Cardiac septum (tissue), 1 donor: ENCODE measurements at regions not wholly inside any gene's neighbourhood (a gene's known extent, or its start where the extent isn't known, plus 50 kb on each side); places are given as distances from the start of the nearest gene placed in this dataset.

Experiments used
- DNase-seq: peaks from one replicate; pipeline ENCODE4 v3.0.0-alpha.2; 2020; ENCODE audit warnings: low spot score
- intact Hi-C: fragments of 100-400 bp; cut with DNase I; formaldehyde crosslinking; loops from one replicate; pipeline ENCODE4 v1.14.0; 2022
- donor health status: DM: no; HTN: no; CAD: no.

DNA sequence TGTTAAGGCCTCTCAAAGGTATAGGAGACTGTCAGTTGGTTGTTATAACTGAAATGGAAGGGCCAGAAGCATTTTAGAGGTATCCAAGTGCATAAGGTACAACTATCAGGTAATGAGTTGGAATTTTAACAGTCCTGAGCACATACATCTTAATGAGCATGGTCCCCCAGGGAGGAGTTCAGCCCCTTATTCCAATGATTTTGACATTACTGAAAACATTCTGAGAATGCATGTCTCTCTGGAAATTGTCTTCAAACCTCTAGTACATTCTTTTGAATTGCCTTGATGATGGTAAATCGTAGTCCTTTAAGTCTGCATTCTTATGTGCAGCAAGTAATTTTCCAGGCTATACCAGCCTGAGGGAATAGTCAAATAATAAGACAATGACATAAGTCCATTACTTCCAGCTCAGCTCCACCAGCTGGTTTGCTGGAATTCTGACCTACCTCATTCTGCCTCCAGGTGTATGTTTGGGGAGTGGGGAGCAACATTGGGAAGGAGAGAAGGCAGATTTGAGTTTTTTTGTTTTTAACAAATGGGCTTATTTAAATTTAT, 239.2 kb downstream of the MSRB3 start:
- intact Hi-C loops: no loop called here
- no peak for DNase-seq

DNA sequence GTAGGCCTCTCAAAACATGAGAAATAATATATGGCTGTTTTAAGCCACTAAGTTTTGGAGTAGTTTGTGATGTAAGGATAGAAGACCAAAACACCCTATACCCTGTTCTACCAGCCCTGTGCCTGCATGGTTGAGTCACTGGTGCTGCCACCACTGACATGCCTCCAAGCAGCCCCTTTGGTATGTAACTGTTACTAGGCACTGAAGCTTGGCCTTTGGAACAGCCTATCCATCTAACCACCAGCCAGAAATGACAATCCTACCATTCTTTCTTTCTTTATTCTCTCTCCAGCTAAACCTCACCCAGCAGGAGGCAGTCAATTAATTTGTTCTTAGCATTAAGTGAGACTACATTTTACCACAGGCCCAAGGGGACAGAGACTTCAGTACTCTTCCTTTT, 240.3 kb downstream of the MSRB3 start:
- intact Hi-C loops: no loop called here
- DNase-seq: no peak

DNA sequence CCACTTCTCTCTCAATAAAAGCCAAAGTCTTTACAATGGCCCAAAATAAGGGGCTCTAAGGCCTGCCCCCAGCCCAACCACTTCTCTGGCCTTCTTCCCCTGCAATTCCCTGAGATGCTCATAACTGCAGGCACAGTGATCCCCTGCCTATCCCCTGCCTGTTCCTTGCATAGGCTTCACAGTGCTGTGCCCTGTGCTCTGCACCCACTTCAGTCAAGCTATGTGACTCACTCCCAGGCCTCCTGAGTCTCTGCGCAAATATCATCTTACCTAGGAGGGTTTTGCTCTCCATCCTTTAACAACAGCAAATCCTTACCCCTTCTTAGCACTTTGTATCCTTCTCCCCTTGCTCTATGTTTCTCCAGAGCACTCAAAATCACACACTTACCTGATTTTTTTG, 242.2 kb downstream of the MSRB3 start:
- intact Hi-C loops: no loop called here
- no peak for DNase-seq

DNA sequence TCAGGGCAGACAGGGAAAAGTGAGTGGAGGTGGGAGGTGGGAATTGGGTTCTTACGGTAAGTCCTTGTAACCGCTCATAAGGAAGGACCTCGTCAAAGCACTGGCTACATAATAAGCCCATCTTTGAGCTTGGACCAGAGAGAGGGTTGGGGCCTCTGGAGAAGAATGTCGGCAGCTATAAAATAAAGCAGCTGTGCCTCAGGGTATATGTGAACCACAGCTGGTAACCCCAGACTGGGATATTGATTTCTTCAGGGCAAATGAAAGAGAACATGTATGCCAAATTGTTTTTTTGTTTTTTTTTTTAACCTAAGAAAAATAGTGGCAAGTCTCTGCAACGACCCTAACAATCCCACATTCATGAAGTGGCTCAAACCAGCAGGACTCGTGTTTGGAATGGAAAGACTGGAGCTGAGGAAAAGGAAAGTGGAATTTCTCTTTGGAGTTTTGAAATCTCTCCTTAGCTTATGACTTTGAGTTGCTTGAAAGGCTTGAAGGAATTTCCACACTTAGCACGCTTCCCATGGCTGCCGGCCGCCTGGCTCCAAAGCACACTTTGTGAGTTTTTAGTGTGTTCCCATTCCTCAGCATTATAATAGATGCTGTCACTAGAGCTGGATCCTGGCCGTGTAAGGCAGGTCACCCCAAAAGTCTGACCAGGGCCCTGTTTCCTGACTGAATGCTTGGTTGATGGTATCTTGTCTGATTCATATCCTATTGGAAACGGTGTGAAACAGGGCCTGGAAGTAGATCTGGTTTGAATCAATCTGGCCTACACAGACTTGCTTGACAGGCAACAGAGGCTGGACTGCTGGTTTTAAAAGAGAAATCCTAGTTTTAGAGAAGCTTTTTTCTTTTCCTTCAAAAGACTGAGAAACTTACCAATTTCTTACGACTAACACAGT, 244.7 kb downstream of the MSRB3 start:
- DNase-seq: no peak
- intact Hi-C loops: no loop called here

DNA sequence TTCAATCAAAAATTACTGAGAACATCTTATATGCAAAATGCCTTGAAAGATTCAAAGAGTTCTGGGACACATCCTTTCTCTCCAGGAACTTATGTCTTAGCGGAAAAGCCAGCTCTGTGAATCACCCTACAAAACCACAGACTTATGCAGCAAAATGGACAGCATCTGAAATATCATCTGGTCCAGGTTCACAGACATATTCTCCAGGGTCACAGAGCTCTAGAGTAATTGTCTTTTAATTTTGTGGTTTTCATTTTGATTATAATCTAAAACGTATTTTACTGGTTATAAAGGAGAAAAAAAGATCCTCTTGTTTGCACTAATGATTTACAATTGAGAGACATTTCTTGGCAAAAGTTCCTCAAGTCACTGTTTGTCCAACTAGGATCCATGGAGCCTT, 246.2 kb downstream of the MSRB3 start:
- intact Hi-C loops: no loop called here
- DNase-seq: no peak

DNA sequence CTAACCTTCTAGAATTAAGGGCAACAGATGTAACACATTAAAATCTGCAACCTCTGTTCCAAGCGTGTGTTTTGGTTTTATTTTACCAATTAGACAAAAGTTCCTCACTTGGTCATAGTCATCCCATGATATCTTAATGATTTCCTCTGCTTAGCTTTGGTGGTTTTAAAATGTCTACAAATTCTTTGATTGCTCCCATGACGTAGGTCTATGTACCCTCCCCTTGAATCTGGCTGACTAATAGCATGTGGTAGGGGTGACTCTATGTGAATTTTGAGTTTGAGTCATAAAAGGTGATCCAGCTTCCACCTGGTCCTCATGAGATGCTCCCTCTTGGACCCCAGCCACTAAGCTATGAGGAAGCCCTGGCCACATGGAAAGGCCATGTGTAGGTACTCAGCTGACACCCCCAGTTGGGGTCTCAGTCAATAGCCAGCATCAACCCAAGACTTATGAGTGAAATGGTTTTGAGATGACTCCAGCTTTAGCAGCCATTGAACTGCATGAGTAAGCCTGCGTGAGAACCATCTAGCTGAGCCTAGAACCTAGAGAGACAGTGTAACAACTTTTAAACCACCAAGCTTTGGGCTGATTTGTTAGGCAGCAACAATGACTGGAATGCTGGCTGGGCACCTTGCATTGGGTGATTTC, 247.1 kb downstream of the MSRB3 start:
- intact Hi-C loops: no loop called here
- DNase-seq: no peak

DNA sequence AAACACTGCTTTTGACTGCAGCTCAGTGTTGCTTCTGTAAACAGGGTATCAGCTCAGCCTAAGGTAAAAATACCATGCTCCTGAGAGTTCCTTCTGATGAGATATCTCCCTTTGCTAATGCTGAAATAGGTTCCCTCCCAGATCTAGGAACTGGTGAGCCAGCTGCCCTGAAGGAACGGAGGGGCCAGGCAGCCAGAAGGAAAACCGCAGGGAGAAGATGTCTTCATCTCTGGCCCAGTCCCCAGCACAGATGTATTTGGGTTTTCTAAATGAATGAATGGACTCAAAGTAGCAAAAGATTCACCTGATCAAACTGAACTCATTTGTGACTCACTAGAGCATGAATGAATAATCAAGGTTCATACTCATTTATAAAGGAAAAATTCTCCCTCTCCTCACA, 247.8 kb downstream of the MSRB3 start:
- intact Hi-C loops: no loop called here
- DNase-seq: no peak

DNA sequence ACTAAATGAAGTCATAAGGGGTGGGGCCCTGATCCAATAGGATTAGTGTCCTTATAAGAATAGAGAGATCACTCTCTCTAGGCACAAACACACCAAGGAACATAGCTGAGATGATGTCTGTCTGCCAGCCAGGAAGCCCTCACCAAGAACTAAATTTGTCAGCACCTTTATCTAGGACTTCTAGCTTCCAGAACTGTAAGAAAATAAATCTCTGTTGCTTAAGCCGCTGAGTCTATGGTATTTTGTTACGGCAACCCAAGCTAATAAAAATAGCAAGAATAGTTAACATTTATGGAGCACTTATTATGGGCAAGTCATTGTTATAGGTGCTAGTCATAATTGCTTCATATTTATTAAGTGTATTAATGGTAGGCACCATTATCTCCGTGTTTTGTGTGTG, 249.6 kb downstream of the MSRB3 start:
- DNase-seq: no peak
- intact Hi-C loops: no loop called here

DNA sequence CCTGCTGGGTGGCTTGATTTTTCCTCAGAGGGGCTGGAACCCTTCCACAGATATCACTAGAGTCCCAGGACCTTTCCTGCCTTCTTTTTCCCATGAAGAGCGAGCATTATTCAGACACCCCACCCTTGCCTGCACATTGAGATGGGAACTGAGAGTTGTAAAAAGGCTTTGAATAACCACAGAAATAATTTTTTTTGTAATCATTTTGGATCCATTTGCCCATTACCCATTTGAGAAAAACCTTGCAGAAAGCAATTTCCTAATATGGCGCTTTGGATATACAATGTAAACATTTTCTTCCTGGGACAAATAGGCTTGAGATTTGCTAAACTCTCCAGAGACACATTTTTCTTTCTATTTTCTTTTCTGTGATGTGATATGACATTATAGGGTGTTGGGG, 250.6 kb downstream of the MSRB3 start:
- intact Hi-C loops: no loop called here
- DNase-seq: no peak

DNA sequence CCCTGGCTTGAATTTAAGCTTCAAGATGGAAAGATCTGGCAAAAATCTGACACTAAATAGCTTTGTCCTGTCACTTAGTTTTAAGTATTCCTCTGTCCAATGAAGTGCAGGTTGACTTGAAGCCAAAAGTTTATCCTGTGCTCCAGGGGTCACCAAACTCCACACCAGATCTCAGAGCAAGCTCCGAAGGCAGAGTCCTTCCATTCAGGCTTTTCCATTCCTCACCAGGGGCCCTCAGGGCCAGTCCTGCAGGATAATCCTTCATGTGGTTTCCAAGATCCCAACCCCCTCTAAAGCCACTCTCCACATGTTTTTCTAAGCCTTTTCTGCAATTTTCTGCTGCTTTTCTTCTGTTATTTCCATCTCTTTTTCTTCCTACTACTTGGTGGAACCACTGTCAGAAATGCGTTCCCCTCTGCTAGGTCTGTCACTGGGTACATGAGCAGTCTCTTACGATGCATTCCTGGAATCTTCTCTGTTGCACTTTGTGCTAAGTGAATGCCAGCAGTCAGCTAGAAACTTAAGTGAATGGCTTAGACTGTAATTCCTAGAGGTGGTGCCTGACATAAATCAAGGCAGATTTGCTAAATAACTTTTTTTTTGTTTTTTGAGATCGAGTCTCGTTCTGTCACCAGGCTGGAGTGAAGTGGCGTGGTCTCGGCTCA, 251.4 kb downstream of the MSRB3 start:
- intact Hi-C loops: no loop called here
- no peak for DNase-seq

DNA sequence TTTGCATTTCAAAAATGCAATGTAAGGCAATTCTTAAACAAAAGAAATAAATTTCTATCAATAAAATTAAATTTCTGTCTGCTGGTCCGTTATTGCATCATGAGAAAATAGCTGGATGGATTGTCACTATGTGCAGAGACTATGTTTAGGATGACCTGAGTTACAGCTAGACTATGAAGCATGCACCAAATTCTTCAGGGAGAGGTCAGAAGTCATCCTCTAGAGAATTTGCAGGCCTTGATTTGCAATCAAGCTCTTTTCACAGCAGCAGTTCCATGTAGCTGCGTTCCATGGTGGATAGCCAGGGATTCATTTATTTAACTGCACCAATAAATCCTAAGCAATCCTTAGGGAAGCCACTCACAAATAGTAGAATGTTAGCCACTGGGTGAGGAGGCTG, 253.7 kb downstream of the MSRB3 start:
- DNase-seq: no peak
- intact Hi-C loops: no loop called here

DNA sequence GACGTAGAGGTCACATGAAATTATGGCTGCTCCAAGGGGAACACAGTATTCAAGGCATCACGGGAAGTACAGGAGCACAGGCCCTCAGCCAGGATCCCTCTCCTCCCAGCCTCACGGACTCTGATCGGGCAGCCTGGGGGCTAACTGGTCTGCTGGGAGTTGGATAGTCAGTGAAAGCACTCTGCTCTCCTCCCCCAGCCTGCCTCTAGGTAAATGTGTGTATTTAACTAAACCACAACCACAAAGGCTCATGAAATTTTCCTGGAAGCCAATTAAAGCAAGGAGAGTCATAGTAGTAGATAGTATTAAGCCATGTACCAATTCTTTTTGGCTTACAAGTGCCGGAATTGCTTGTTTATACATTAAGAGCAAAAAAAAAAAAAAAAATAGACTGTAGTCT, 254.3 kb downstream of the MSRB3 start:
- DNase-seq: no peak
- intact Hi-C loops: no loop called here

DNA sequence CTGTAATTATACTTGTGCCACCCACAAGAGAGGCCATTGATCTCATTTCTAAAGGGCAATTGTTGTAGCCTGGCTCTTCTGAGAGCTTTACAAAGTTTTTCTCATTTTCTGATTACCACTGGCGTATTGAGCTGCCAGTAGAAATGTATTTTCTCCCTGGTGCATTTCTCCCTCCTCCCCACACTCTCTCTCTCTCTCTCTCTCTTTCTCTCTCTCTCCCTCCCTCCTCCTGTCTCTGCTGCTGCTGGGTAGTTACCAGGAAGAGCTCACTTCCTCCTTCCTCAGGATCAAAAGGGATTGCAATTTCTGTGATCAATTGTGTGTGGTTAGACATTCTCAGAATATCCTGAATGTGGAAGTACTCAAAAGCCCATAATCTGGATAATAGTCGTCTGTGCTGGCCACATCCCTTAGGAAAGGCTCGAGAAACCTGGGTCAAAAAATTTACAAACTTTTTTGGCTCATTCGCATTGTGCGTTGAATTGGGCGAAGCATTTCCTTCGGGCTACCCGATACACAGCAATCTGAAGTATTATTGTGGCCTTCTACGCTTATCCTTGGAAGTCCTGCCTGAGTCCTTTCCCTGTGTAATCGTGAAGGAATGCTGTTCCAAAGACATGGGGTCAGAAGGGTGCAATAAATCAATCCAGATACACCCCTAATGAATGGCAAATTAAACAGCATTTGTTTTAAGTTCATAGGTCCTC, 254.8 kb downstream of the MSRB3 start:
- intact Hi-C loops: no loop called here

DNA sequence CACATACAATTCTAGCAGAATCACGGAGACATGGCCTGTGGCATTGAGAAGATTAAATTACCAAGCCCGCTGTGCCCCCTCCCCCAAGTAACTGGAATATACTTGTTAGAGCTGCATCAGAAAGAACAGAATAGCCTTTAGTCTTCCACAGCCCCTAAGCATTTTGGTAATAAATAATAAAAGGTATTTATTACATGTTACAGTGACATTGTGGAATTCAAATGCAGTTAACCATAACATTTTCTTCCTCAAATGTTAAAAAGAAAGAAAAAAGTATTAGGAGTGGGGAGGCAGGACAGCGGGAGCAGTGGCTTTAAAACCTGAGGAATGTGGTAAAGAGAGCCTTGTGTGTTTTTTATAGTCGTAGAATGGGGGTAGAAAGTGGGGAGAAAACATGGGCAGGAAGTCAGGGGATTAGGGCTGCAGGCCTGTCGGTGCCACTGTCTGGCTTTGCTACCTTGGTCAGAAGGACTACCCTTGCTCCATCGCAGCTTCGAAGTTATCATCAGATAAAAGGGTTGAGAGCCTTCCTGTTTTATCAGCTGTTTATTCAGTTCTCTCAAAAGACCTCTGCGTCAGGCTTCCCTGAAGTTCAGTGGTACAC, 255.9 kb downstream of the MSRB3 start:
- intact Hi-C loops: no loop called here
- no peak for DNase-seq

More for the DNA sequence above, 254.8 kb downstream of the MSRB3 start:
- no peak for DNase-seq

DNA sequence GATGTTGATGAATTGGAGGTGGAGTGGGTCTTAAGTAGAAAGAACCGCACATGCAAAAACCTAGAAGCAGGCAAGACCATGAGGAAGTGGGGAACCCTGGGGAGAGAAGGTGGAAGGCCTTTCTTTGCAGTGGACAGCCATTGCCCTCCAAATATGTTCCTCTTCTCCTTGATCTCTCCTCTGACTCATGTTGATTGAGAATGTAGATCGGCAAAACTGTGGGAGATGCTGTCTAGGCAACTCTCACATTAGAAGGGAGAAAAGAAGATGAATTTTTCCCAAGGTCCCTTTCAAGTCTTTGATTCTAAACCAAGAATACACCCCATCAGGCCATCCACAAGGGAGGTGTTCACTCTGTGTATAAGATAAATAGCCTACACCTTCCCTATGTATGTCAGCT, 257.5 kb downstream of the MSRB3 start:
- intact Hi-C loops: no loop called here
- DNase-seq: no peak

DNA sequence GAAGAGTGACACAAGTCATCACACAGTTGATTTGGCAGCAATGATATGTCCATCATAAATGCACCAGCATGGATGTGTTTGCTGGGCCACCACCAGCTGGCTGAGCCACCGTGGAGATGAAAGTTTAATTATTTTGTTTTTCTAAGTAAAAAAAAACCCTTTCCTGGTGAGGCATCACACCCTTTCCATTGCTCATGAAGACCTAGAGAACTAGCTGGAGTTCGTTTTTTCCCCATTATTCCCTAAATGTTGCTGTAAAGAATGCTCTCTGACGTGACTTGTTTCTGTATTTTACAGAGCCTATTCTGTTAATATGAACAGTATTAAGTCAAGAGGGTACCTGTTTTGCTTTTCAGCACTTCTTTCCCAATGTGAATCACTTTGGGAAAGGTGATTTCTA, 257.9 kb downstream of the MSRB3 start:
- intact Hi-C loops: no loop called here
- no peak for DNase-seq

DNA sequence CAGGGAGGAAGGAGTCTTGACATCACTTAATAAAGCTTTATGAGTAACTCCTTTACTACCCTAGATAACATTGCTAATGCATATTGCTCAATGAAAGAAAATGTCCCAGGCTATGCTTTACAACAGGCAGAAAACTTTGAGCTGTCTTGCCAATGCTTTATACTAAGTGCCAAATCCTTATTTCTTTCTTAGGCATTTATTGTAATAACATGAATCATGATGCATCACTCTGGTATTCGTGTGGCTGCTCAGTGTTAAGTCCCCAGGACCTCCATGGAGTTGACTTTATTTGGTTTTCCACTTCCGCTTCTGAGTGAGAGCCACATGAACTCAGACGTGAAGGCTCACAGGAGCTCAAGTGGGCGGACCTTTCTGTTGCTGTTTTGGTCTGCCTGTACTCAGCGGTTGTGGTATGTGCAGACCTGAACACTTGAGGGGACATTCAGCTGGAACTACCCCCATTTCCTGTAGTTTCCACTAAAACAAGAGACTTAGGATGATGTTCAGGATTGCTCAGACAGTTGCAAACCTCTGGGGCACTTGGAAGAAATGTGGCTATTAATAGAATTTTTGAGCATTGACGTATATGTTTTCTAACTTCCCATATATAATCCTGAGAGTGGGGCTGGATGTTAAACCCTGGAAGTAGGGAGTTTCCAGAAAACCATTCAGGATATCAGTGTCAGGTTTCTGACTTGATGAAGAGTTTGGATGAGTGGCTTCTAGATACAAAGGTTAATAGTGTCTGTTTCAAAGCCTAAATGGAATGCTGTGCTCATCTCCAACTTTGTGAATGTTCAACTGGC, 258.6 kb downstream of the MSRB3 start:
- DNase-seq: no peak
- intact Hi-C loops: no loop called here

DNA sequence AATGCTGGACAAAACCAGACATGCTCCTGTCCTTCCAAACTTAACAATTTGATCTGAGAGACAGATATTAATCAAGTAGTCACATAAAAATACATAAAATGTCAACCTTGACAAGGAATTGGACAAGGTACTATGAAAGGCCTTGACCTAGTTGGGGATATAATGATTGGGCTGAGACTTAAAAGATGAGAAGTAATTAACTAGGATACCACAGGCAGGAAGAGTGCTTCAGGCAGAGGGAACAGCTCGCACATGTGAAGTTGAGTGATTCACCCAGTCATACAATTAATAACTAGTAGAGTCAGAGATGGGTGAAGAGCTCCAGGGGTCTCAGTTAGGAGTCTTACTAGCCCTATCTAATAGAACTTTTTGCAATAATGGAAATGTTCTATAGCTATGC, 259.5 kb downstream of the MSRB3 start:
- DNase-seq: no peak
- intact Hi-C loops: no loop called here

DNA sequence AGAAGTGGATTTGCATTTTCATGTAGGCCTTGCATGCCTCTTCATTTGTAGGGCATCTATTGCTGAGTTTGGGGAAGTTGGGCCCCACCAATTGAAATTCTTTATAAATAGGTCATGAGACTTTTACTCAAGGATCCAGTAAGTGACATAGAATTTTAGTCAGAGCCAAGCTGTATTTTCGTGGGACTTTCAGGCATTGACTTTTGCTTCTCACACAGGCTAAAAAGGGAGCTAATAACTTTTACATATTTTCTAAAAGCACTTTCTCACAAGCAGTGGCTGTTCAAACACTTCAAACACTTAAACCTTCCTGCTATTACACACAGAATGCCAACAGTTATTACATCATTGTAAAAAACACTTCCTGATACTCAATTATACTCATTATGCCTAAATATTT, 260.5 kb downstream of the MSRB3 start:
- intact Hi-C loops: no loop called here
- no peak for DNase-seq
